Liver (tissue), 8 donors: ENCODE measurements at regions not wholly inside any gene's neighbourhood (a gene's known extent, or its start where the extent isn't known, plus 50 kb on each side); places are given as distances from the start of the nearest gene placed in this dataset.

Source experiments
- DNase-seq: peaks from one replicate; pipeline ENCODE4 v3.0.0-alpha.2; 2017; ENCODE audit warnings: low spot score
- H3K27ac ChIP-seq, 2 donors: one replicate each; pipeline ENCODE4 v1.7.0; 2013; ENCODE audit warnings: inconsistent platforms in 2 of 2, low read length in 2 of 2, control low read depth in 1 of 2, low read depth in 1 of 2, mild to moderate bottlenecking in 1 of 2
- H3K27me3 ChIP-seq, 4 donors: one replicate each; pipeline versions ENCODE4 v1.6.1 to v1.7.0; 2013; ENCODE audit warnings: low read length in 3 of 4, inconsistent platforms in 1 of 4, mild to moderate bottlenecking in 1 of 4, moderate library complexity in 1 of 4; ENCODE audit not compliant: control insufficient read depth in 4 of 4, insufficient read depth in 4 of 4
- H3K36me3 ChIP-seq, 4 donors: one replicate each; pipeline versions ENCODE4 v1.6.1 to v1.7.0; 2013; ENCODE audit warnings: low read length in 3 of 4, mild to moderate bottlenecking in 3 of 4, low read depth in 1 of 4, moderate library complexity in 1 of 4; ENCODE audit not compliant: control insufficient read depth in 4 of 4, insufficient read depth in 3 of 4
- H3K4me1 ChIP-seq, 4 donors: one replicate each; pipeline versions ENCODE4 v1.6.1 to v1.7.0; 2013; ENCODE audit warnings: low read length in 3 of 4, mild to moderate bottlenecking in 3 of 4, moderate library complexity in 1 of 4; ENCODE audit not compliant: control insufficient read depth in 4 of 4, insufficient read depth in 4 of 4
- H3K4me3 ChIP-seq, 3 donors: one replicate each; pipeline versions ENCODE4 v1.6.1 to v1.7.0; 2013; ENCODE audit warnings: low read length in 3 of 3, control low read depth in 1 of 3, low read depth in 1 of 3, mild to moderate bottlenecking in 1 of 3
- H3K9ac ChIP-seq, 2 donors: one replicate each; pipeline ENCODE4 v1.7.0; 2013; ENCODE audit warnings: low read length in 2 of 2, mild to moderate bottlenecking in 2 of 2, moderate library complexity in 2 of 2, control low read depth in 1 of 2, low read depth in 1 of 2
- H3K9me3 ChIP-seq, 4 donors: one replicate each; pipeline versions ENCODE4 v1.6.1 to v1.7.0; 2013; ENCODE audit warnings: low read length in 3 of 4; ENCODE audit not compliant: control insufficient read depth in 4 of 4
- EGR1 ChIP-seq, 2 donors: IDR thresholded peaks; 2 replicates each; pipeline ENCODE4 v1.6.1; 2016 to 2018; ENCODE audit warnings: antibody characterized with exemption in 2 of 2, low read depth in 2 of 2
- FOXA1 ChIP-seq: IDR thresholded peaks from 2 replicates; pipeline ENCODE4 v1.6.1; 2016; ENCODE audit warnings: antibody characterized with exemption
- FOXA2 ChIP-seq: IDR thresholded peaks from 2 replicates; pipeline ENCODE4 v1.6.1; 2016; ENCODE audit warnings: antibody characterized with exemption
- GABPA ChIP-seq, 2 donors: IDR thresholded peaks in 1 of 2; conservative IDR thresholded peaks in 1 of 2; 2 replicates each; pipeline ENCODE4 v1.6.1; 2016; ENCODE audit warnings: antibody characterized with exemption in 2 of 2, mild to moderate bottlenecking in 1 of 2, moderate library complexity in 1 of 2
- HNF4A ChIP-seq, 2 donors: conservative IDR thresholded peaks; 2 replicates each; pipeline ENCODE4 v1.6.1; 2016; ENCODE audit warnings: antibody characterized with exemption in 2 of 2, mild to moderate bottlenecking in 2 of 2
- HNF4G ChIP-seq: IDR thresholded peaks from 2 replicates; pipeline ENCODE4 v1.6.1; 2016; ENCODE audit warnings: antibody characterized with exemption
- JUND ChIP-seq, 2 donors: IDR thresholded peaks; 2 replicates each; pipeline ENCODE4 v1.6.1; 2016; ENCODE audit warnings: antibody characterized with exemption in 2 of 2
- NR2F2 ChIP-seq: IDR thresholded peaks from 2 replicates; pipeline ENCODE4 v1.6.1; 2016; ENCODE audit warnings: antibody characterized with exemption
- RAD21 ChIP-seq, 2 donors: IDR thresholded peaks; 2 replicates each; pipeline ENCODE4 v1.6.1; 2016; ENCODE audit warnings: antibody characterized with exemption in 2 of 2, mild to moderate bottlenecking in 2 of 2
- RXRA ChIP-seq, 2 donors: IDR thresholded peaks; 2 replicates each; pipeline ENCODE4 v1.6.1; 2017 to 2018; ENCODE audit warnings: antibody characterized with exemption in 2 of 2, mild to moderate bottlenecking in 1 of 2
- SP1 ChIP-seq: IDR thresholded peaks from 2 replicates; pipeline ENCODE4 v1.6.1; 2018; ENCODE audit warnings: antibody characterized with exemption, mild to moderate bottlenecking
- TAF1 ChIP-seq: conservative IDR thresholded peaks from 2 replicates; pipeline ENCODE4 v1.6.1; 2016; ENCODE audit warnings: antibody characterized with exemption, mild to moderate bottlenecking
- YY1 ChIP-seq: IDR thresholded peaks from 2 replicates; pipeline ENCODE4 v1.6.1; 2016; ENCODE audit warnings: antibody characterized with exemption, mild to moderate bottlenecking
- WGBS: extraction: QIAGEN DNeasy Blood & Tissue Kit; methylation state at CpG from one replicate; pipeline ENCODE4 v1.1.7; 2013; 5-methylcytosine and 5-hydroxymethylcytosine counted together
- TF ChIP-seq, protein P1 (sequence below): IDR thresholded peaks from 2 replicates; pipeline ENCODE4 v1.6.1; 2016; ENCODE audit warnings: antibody characterized with exemption, mild to moderate bottlenecking
- TF ChIP-seq, protein P2 (sequence below): IDR thresholded peaks from 2 replicates; pipeline ENCODE4 v1.6.1; 2016; ENCODE audit warnings: antibody characterized with exemption
- TF ChIP-seq, protein P3 (sequence below): IDR thresholded peaks from 2 replicates; pipeline ENCODE4 v1.6.1; 2016; ENCODE audit warnings: antibody characterized with exemption
- TF ChIP-seq, protein P4 (sequence below): IDR thresholded peaks from 2 replicates; pipeline ENCODE4 v1.6.1; 2016; ENCODE audit warnings: antibody characterized with exemption
- TF ChIP-seq, protein P5 (sequence below): fragments of 150-350 bp; IDR thresholded peaks from 2 replicates; pipeline ENCODE4 v1.5.1; 2017; ENCODE audit warnings: improper control_type of control experiment, low read depth, low read length; ENCODE audit not compliant: missing input control
- donor health status: healthy.
- donor health status: healthy.
- donor health status: healthy.
- donor health status: healthy.
- donor health status: healthy.

DNA sequence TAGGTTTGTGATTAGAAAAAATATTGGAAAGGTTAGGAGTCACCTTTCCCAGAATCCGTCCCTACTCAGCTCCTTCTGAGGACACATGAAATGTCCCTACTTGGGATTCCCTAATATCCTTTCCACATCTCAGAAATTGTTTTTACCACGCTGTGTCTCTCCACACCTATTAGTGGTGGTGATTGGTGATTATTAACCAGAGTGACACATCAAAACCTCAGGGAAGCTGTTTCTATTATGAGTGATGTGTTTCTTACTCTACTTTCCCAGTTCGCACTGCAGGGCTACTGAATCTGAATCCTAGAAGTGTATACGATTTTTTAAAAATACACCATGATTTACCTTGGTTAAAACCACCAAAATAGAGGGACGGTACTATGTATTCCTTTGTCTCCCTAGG lies 460.8 kb downstream of the TBC1D4 start:
- H3K9me3 ChIP-seq, result no peaks in the 10 kb centered on the region
- H3K4me1 ChIP-seq, result no peaks in the 10 kb centered on the region
- whole genome bisulfite sequencing, result 72% methylated on average over 5 of the region's 5 CpGs
- DNase-seq, result no peak
- no peak overlapping the region for H3K27ac ChIP-seq
- H3K4me3 ChIP-seq, result no peak overlapping the region
- no peaks in the 10 kb centered on the region for H3K36me3 ChIP-seq
- no peak overlapping the region for H3K9ac ChIP-seq
- no peaks in the 10 kb centered on the region for H3K27me3 ChIP-seq
- no peak for TF ChIP-seq GABPA (IDR thresholded peaks at IDR 0.05 in 1 of 2, conservative IDR thresholded peaks at IDR 0.05 in 1 of 2)
- TF ChIP-seq FOXA2, result no peak
- no peak for TF ChIP-seq YY1

DNA sequence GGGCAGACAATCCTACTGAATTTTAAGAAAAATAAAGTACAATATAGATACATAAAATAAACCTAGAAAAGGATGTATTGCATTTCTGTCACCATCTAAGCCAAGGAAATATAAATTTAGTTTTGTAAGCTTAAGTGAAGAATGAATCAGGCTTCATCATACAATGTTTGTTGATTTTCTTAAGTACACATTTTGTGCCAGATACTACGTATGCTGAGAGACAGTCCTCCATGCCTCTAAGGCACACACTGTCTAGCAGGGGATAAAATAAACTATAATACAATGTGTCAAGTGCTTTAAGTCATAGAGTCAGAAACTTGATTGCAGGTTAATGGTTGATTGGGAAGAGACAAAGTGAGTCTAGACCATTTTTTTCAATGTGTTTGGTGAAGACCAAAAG lies 465.7 kb downstream of the TBC1D4 start:
- WGBS, result 49% methylated on average over 1 of the region's 1 CpG
- no peaks in the 10 kb centered on the region for H3K27me3 ChIP-seq
- H3K27ac ChIP-seq, result no peak overlapping the region
- TF ChIP-seq SP1 (no peak), RAD21 (IDR thresholded peaks at IDR 0.05) (no peak), RXRA (IDR thresholded peaks at IDR 0.05) (no peak)
- H3K4me1 ChIP-seq, result no peaks in the 10 kb centered on the region
- no peak overlapping the region for H3K4me3 ChIP-seq
- DNase-seq, result no peak
- no peaks in the 10 kb centered on the region for H3K9me3 ChIP-seq
- H3K9ac ChIP-seq, result no peak overlapping the region
- no peaks in the 10 kb centered on the region for H3K36me3 ChIP-seq

DNA sequence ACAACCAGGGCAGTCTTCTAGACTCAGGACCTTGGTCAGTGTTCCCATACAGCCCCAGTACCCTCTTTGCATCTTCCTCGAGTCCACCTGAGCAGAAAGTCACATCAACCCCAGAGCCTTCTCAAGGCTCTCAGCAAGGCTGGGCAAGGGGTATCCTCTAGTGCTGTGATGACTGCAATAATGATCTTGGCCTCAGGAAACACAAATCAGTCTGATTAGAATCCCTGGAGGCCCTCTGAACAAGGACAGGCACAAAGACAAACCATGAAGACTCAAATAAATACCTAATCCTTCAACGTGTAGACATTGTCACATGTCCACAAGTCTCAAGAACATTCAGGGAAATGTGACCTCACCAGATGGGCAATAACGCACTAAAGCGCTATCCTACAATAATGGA lies 468.2 kb downstream of the TBC1D4 start:
- no peak for DNase-seq
- WGBS, result 82% methylated on average over 4 of the region's 4 CpGs
- Histone ChIP-seq H3K4me1 (no peaks in the 10 kb centered on the region), H3K4me3 (no peak overlapping the region), H3K27ac (no peak overlapping the region), H3K9ac (no peak overlapping the region), H3K27me3 (no peaks in the 10 kb centered on the region), H3K36me3 (no peaks in the 10 kb centered on the region), H3K9me3 (no peaks in the 10 kb centered on the region)
- no peak for TF ChIP-seq HNF4G
- TF ChIP-seq GABPA (IDR thresholded peaks at IDR 0.05 in 1 of 2, conservative IDR thresholded peaks at IDR 0.05 in 1 of 2), result no peak
- no peak for TF ChIP-seq EGR1 (IDR thresholded peaks at IDR 0.05; ENCODE audit: low read depth in 2 of 2)
- TF ChIP-seq, protein P1, sequence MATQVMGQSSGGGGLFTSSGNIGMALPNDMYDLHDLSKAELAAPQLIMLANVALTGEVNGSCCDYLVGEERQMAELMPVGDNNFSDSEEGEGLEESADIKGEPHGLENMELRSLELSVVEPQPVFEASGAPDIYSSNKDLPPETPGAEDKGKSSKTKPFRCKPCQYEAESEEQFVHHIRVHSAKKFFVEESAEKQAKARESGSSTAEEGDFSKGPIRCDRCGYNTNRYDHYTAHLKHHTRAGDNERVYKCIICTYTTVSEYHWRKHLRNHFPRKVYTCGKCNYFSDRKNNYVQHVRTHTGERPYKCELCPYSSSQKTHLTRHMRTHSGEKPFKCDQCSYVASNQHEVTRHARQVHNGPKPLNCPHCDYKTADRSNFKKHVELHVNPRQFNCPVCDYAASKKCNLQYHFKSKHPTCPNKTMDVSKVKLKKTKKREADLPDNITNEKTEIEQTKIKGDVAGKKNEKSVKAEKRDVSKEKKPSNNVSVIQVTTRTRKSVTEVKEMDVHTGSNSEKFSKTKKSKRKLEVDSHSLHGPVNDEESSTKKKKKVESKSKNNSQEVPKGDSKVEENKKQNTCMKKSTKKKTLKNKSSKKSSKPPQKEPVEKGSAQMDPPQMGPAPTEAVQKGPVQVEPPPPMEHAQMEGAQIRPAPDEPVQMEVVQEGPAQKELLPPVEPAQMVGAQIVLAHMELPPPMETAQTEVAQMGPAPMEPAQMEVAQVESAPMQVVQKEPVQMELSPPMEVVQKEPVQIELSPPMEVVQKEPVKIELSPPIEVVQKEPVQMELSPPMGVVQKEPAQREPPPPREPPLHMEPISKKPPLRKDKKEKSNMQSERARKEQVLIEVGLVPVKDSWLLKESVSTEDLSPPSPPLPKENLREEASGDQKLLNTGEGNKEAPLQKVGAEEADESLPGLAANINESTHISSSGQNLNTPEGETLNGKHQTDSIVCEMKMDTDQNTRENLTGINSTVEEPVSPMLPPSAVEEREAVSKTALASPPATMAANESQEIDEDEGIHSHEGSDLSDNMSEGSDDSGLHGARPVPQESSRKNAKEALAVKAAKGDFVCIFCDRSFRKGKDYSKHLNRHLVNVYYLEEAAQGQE, result no peak
- TF ChIP-seq, protein P2, sequence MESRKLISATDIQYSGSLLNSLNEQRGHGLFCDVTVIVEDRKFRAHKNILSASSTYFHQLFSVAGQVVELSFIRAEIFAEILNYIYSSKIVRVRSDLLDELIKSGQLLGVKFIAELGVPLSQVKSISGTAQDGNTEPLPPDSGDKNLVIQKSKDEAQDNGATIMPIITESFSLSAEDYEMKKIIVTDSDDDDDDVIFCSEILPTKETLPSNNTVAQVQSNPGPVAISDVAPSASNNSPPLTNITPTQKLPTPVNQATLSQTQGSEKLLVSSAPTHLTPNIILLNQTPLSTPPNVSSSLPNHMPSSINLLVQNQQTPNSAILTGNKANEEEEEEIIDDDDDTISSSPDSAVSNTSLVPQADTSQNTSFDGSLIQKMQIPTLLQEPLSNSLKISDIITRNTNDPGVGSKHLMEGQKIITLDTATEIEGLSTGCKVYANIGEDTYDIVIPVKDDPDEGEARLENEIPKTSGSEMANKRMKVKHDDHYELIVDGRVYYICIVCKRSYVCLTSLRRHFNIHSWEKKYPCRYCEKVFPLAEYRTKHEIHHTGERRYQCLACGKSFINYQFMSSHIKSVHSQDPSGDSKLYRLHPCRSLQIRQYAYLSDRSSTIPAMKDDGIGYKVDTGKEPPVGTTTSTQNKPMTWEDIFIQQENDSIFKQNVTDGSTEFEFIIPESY, result no peak
- TF ChIP-seq HNF4A (conservative IDR thresholded peaks at IDR 0.05), result no peak
- TF ChIP-seq, protein P3, sequence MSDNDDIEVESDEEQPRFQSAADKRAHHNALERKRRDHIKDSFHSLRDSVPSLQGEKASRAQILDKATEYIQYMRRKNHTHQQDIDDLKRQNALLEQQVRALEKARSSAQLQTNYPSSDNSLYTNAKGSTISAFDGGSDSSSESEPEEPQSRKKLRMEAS, result no peak
- no peak for TF ChIP-seq RAD21 (IDR thresholded peaks at IDR 0.05)
- no peak for TF ChIP-seq JUND (IDR thresholded peaks at IDR 0.05)
- TF ChIP-seq FOXA1, result no peak
- no peak for TF ChIP-seq RXRA (IDR thresholded peaks at IDR 0.05)
- no peak for TF ChIP-seq YY1
- TF ChIP-seq NR2F2, result no peak
- no peak for TF ChIP-seq SP1
- no peak for TF ChIP-seq FOXA2
- TF ChIP-seq, protein P4, sequence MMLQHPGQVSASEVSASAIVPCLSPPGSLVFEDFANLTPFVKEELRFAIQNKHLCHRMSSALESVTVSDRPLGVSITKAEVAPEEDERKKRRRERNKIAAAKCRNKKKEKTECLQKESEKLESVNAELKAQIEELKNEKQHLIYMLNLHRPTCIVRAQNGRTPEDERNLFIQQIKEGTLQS, result no peak
- TF ChIP-seq, protein P5, sequence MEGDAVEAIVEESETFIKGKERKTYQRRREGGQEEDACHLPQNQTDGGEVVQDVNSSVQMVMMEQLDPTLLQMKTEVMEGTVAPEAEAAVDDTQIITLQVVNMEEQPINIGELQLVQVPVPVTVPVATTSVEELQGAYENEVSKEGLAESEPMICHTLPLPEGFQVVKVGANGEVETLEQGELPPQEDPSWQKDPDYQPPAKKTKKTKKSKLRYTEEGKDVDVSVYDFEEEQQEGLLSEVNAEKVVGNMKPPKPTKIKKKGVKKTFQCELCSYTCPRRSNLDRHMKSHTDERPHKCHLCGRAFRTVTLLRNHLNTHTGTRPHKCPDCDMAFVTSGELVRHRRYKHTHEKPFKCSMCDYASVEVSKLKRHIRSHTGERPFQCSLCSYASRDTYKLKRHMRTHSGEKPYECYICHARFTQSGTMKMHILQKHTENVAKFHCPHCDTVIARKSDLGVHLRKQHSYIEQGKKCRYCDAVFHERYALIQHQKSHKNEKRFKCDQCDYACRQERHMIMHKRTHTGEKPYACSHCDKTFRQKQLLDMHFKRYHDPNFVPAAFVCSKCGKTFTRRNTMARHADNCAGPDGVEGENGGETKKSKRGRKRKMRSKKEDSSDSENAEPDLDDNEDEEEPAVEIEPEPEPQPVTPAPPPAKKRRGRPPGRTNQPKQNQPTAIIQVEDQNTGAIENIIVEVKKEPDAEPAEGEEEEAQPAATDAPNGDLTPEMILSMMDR, result no peak
- TF ChIP-seq TAF1, result no peak
